ENCODE measurements at regions not wholly inside any gene's neighbourhood (a gene's known extent, or its start where the extent isn't known, plus 50 kb on each side); places are given as distances from the start of the nearest gene placed in this dataset.

DNA sequence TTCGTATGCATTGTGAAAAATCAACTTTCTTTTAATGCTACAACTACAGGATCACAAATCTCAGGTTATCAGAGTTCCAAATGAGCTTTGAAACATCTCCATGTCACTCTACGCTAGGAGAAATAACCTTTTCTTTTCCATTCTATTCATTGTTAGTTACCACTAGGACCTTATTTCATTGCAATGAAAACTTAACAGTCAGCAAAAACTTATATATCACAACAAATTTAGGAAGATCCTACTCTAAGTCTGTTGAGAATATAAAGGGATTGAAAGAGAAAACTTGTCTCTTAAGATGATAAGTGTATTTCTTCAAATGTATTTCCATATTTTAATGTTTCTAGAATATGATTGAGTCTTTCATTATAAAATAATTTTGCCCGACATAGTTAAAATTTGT lies 539.1 kb downstream of the TMTC2 start:
- FAIRE-seq = no peak
- no peak overlapping the region for H4K5ac ChIP-seq (ENCODE audit: insufficient read length, low read depth, low read length)
- no peak overlapping the region for H3K56ac ChIP-seq (replicated peaks; ENCODE audit: insufficient read length, low read depth, low read length)
- no peak overlapping the region for H3K4me2 ChIP-seq (ENCODE audit: insufficient read depth in 1 of 2, low read depth in 2 of 2, low read length in 2 of 2)
- no peaks in the 10 kb centered on the region for H3K79me2 ChIP-seq (ENCODE audit: control insufficient read depth in 1 of 2, insufficient read depth in 2 of 2, low read length in 2 of 2)
- H3K27ac ChIP-seq (ENCODE audit: low read depth, low read length) = no peak overlapping the region
- no peak overlapping the region for H3K4me3 ChIP-seq (ENCODE audit: extremely low read depth in 1 of 4, insufficient read depth in 2 of 4, low read depth in 3 of 4, low read length in 4 of 4)
- no peak overlapping the region for H2AK5ac ChIP-seq (ENCODE audit: low read depth, low read length)
- no peaks in the 10 kb centered on the region for H3K4me1 ChIP-seq (replicated peaks in 1 of 4; ENCODE audit: control insufficient read depth in 3 of 4, insufficient read depth in 4 of 4, low read length in 3 of 4)
- no peak overlapping the region for H2BK12ac ChIP-seq (ENCODE audit: low read depth, low read length)
- 91% methylated on average over 3 of the region's 3 CpGs; no CpG with 5 or more reads in 1 of the 2 experiments for WGBS, 2 experiments (ENCODE audit: extremely low coverage in 1 of 2, insufficient coverage in 1 of 2, insufficient read length in 1 of 2, insufficient replicate concordance in 2 of 2, low coverage in 1 of 2, low lambda C conversion rate in 2 of 2, missing lambda C conversion rate in 1 of 2)
- TF ChIP-seq, protein P1, sequence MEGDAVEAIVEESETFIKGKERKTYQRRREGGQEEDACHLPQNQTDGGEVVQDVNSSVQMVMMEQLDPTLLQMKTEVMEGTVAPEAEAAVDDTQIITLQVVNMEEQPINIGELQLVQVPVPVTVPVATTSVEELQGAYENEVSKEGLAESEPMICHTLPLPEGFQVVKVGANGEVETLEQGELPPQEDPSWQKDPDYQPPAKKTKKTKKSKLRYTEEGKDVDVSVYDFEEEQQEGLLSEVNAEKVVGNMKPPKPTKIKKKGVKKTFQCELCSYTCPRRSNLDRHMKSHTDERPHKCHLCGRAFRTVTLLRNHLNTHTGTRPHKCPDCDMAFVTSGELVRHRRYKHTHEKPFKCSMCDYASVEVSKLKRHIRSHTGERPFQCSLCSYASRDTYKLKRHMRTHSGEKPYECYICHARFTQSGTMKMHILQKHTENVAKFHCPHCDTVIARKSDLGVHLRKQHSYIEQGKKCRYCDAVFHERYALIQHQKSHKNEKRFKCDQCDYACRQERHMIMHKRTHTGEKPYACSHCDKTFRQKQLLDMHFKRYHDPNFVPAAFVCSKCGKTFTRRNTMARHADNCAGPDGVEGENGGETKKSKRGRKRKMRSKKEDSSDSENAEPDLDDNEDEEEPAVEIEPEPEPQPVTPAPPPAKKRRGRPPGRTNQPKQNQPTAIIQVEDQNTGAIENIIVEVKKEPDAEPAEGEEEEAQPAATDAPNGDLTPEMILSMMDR (IDR thresholded peaks at IDR 0.05; ENCODE audit: control extremely low read depth in 1 of 3, insufficient read depth in 1 of 3, low read depth in 1 of 3, low read length in 3 of 3) = no peak
- TF ChIP-seq GTF2F1 (IDR thresholded peaks at IDR 0.05; ENCODE audit: borderline replicate concordance, low read depth, low read length) (no peak), MAFK (IDR thresholded peaks at IDR 0.05; ENCODE audit: low read depth, low read length) (no peak)
- no peak overlapping the region for H2BK5ac ChIP-seq (ENCODE audit: low read depth, low read length)
- no peak overlapping the region for H4K8ac ChIP-seq (ENCODE audit: extremely low read depth, insufficient read depth, low read length)
- H3K14ac ChIP-seq (ENCODE audit: insufficient read length) = no peak overlapping the region
- ChIA-PET POLR2A (ENCODE audit: partially characterized antibody) (no interaction called here), CTCF (ENCODE audit: partially characterized antibody) (no interaction called here)
- H3K9me3 ChIP-seq (ENCODE audit: insufficient read depth in 2 of 2, low read depth in 1 of 2, low read length in 1 of 2) = no peaks in the 10 kb centered on the region
- H4K91ac ChIP-seq (replicated peaks; ENCODE audit: insufficient read length, low read length) = no peak overlapping the region
- no peak for DNase-seq (ENCODE audit: low read depth in 1 of 2, low spot score in 2 of 2)
- H2AFZ ChIP-seq (ENCODE audit: low read length) = no peak overlapping the region
- no peaks in the 10 kb centered on the region for H3K23me2 ChIP-seq (ENCODE audit: low read depth, low read length)
- no peaks in the 10 kb centered on the region for H4K20me1 ChIP-seq (replicated peaks in 1 of 2; ENCODE audit: control insufficient read depth in 1 of 2, insufficient read depth in 2 of 2, low read length in 2 of 2)
- H3K23ac ChIP-seq (ENCODE audit: insufficient read length) = no peak overlapping the region
- H3K79me1 ChIP-seq (ENCODE audit: low read depth, low read length) = no peaks in the 10 kb centered on the region
- H2BK20ac ChIP-seq (ENCODE audit: low read length) = no peak overlapping the region
- no peaks in the 10 kb centered on the region for H3K36me3 ChIP-seq (ENCODE audit: control insufficient read depth in 2 of 4, insufficient read depth in 4 of 4, low read length in 3 of 4)
- H3K18ac ChIP-seq (ENCODE audit: extremely low read depth, low read length) = no peak overlapping the region
- H3K27me3 ChIP-seq (replicated peaks in 1 of 4; ENCODE audit: control insufficient read depth in 3 of 4, extremely low read depth in 1 of 4, insufficient read depth in 3 of 4, low read length in 3 of 4) = no peaks in the 10 kb centered on the region
- no peak overlapping the region for H2BK120ac ChIP-seq (replicated peaks; ENCODE audit: low read depth, low read length)
- H3K9ac ChIP-seq (replicated peaks in 1 of 4; ENCODE audit: extremely low read depth in 1 of 4, low read depth in 3 of 4, low read length in 3 of 4) = no peak overlapping the region
- H3K4ac ChIP-seq (replicated peaks; ENCODE audit: insufficient read length, low read depth, low read length) = no peak overlapping the region
- no peak overlapping the region for H2BK15ac ChIP-seq (ENCODE audit: low read length)

All from H1 (cell line).